Thyroid gland (tissue), 4 donors: ENCODE measurements at regions not wholly inside any gene's neighbourhood (a gene's known extent, or its start where the extent isn't known, plus 50 kb on each side); places are given as distances from the start of the nearest gene placed in this dataset.

ENCODE experiments used
- CTCF ChIP-seq, 6 experiments: fragments of 200-600 bp in 3 of 6; fragments of 450-650 bp in 3 of 6; sonication (generic) in 3 of 6; IDR thresholded peaks; one replicate each; pipeline ENCODE4 v1.5.1; 2016 to 2019; ENCODE audit warnings: antibody characterized with exemption in 6 of 6, mild to moderate bottlenecking in 2 of 6, inconsistent platforms in 1 of 6, moderate library complexity in 1 of 6
- POLR2A ChIP-seq, 2 donors: fragments of 450-650 bp; IDR thresholded peaks; one replicate each; pipeline ENCODE4 v1.6.1; 2017; ENCODE audit warnings: antibody characterized with exemption in 2 of 2, mild to moderate bottlenecking in 2 of 2, moderate library complexity in 1 of 2

DNA sequence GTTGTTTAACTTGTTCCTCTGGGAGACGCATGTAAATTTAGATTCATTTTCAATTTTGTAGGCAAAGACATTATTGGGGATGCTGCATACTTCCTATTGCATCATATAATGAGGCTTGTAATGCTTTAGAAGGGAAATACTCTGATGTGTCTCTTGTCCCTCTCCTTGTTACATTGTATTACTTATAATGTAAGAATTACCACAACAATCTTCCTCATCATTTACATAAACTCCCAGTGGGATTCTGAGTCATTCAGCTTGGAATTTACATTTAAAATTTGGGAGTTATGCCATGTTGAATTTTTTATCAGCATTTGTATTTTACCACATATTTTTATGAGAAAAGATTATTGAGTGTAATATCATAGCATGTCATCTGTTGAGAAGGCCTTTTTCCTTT, 963.4 kb upstream of the NRXN1 start:
- TF ChIP-seq CTCF (IDR thresholded peaks at IDR 0.05), result no peak
- TF ChIP-seq POLR2A (IDR thresholded peaks at IDR 0.05), result no peak
